Islet of Langerhans (tissue), 1 donor: ENCODE measurements at regions not wholly inside any gene's neighbourhood (a gene's known extent, or its start where the extent isn't known, plus 50 kb on each side); places are given as distances from the start of the nearest gene placed in this dataset.
"Not testable (repeated sequence)": the region's sequence is repeated elsewhere in the genome, so short reads cannot be mapped to it uniquely, and the experiment has no call there.

ENCODE experiments used
- FAIRE-seq: peaks from one replicate; lab custom pipeline; 2011; peaks lifted over from hg19 to GRCh38; lab: Jason Lieb, UNC

GRCh38 chr3:186453531-186453930, 90.6 kb downstream of the CRYGS start:
- FAIRE-seq, result no peak

DNA sequence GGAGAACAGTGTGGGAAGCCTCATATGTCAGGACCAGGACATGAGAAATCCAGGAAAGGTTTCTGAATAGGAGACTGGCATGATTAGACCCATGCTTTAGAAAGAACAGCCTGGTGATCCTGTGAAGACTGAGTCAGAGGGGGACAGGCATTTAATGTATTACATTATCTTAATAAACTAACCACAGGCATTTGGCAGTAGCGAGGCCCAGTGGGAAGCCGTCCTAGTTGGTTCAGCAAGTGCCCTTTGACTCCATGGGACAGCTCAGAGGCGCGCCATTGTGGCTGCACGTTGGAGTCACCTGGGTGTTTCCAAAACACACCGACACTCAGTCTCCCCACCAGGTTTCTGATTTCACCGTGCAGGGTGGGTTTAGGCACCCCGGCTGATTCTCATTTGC, 90.5 kb upstream of the DGKG start:
- no peak for FAIRE-seq

DNA sequence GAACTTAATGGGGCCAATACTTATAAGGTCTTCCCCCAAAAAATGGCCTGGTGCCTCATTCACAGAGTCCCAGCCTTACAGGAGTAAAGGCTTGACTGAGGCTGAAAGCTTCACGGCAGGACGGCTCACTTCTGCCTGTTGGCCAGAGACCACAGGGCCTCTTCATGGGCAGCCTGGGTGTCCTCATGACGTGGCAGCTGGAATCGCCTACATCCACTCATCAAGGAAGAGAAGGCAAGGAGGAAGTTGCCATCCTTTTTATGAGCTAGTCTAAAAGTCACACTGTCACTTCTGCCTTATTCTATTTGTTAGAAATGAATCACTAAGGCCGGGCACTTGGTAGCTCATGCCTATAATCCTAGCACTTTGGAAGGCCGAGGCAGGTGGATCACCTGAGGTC, 89.3 kb upstream of the DGKG start:
- no peak for FAIRE-seq

- no peak for FAIRE-seq
Measured at GRCh38 chr3:186444974-186445373, 82.9 kb upstream of the DGKG start.

DNA sequence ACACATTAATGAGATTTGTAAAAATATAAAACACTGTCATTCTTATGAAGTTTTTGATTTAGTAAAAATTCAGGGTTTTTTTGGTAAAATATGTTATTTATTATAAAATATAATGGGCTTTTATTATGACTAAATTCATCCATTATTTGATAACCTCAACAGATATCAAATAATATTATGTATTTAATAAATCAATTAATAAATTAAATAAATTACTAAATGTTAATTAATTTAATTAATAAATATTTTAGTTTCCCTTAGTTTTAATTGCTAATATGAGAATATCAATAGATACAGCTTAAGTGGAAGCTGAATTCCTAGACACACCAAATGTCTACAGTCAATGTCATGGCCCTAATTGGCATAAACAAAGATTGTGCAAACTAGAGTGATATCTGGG, 82.3 kb upstream of the DGKG start:
- FAIRE-seq, result peak; percentile 81

- not testable (repeated sequence) for FAIRE-seq
Measured at GRCh38 chr3:186442979-186443378, 80.9 kb upstream of the DGKG start.

DNA sequence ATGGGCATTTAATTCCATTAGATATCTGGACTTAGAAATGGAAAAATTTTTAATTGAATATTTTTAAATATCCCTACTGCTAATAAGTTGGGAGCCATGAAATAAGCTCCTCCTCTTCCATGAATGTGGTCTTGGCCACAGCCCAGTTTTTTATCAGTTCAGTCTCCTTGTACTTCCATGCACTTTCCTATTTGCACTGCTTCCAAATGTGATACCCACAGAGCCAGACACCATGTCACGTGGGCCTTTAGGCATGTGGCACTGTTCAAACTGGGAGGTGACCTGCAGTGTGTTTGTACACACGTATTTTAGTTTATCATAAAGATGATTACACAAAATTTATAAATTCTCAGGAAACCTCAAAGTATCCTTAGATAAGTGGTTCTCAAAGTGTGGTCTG, 80.1 kb upstream of the DGKG start:
- no peak for FAIRE-seq

GRCh38 chr3:186440891-186441290, 78.9 kb upstream of the DGKG start:
- no peak for FAIRE-seq

GRCh38 chr3:186439725-186440124, 77.7 kb upstream of the DGKG start:
- FAIRE-seq, result no peak

- FAIRE-seq, result not testable (repeated sequence)
Measured at GRCh38 chr3:186435332-186435731, 73.3 kb upstream of the DGKG start.

GRCh38 chr3:186432944-186433732, 71.1 kb upstream of the DGKG start:
- FAIRE-seq, result no peak

DNA sequence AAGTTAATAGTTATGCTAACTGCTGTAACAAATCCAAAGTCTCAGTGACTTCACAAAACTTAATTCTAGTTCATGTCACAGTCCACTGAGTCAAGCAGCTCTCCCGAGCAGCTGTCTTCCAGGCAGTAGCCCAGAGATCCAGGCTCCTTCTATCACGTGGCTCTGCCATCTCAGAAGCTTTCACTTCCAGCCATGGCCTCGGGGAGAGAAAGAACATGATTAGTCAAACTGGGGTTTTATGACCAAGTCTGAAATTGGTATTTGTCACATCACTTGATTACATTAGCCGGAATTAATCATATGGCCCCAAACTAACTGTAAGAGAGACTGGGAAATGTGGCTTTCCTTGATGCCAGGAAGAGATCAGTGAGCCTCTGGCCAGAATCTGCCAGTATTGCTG, 70.2 kb upstream of the DGKG start:
- no peak for FAIRE-seq

GRCh38 chr3:186427627-186428281, 65.7 kb upstream of the DGKG start:
- FAIRE-seq, result no peak

GRCh38 chr3:186425788-186426730, 64.0 kb upstream of the DGKG start:
- FAIRE-seq, result no peak

- no peak for FAIRE-seq
Measured at GRCh38 chr3:186421946-186422345, 59.9 kb upstream of the DGKG start.

- no peak for FAIRE-seq
Measured at GRCh38 chr3:186418671-186419145, 56.7 kb upstream of the DGKG start.

- FAIRE-seq, result no peak
Measured at GRCh38 chr3:186417791-186418190, 55.8 kb upstream of the DGKG start.

DNA sequence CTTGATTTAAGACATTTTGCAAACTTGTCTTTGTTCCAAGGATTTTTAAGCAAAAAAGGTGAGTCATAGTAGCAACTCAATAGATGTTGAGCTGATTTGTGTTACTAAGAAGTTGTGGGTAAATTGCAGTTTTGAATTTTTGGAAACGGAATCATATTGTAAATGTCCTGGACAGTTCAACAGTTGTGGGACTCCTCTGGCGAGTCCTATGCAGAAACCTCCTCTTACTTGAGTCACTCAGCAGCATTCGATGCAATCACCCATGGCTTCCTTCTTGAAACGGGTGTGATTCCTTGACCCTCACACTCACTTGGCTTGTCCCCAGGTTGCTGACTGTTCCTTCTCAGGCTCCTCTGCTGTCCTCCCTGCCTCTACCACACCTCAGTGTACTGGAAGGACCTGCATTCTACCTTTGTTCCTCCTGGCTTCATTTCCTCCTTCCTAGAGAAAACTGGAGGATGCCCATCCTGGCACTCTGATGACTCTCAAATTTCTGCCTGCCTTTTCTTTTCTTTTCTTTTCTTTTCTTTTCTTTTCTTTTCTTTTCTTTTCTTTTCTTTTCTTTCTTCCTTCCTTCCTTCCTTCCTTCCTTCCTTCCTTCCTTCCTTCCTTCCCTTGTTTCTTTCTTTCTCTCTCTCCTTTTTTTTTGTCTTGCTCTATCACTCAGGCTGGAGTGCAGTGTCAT, 52.8 kb upstream of the DGKG start:
- no peak for FAIRE-seq

DNA sequence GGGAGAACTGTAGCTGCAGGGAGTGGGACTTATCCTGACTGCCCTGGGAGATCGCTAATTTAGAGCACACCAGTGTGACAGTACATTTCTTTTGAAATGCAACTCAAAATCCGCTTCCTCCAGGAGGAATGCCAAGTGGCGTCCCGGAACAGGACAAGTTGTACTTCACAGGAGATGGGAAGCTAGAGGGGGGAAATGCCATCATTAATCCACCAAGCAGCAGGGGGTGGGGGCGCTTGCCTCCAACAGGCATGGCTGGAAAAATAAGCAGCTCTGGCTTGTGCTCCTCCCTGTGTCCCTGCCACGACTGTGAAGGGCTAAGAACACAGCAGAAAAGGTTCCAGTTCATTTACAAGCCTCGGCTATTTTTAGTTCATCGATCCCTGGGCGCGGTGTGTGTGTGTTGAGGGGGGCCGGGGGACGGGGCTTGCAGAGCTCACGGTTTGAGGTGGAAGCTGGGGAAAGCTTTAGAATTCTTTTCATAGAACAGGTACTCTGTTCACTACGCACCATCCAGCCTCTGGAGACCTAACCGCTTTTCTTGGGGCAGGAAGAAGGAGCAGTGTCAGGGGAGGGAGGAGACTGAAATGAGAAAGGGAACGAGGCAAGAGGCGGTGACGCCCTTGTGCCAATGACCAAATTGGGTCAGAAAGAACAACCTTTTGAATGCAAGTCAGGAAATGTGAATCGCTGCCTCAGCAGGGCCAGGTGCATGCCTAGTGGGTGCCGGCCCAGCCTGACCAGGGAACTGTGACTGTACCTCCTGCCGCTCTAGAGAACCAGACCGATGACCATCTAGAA, 51.8 kb upstream of the DGKG start:
- FAIRE-seq, result peak; percentile 49

- FAIRE-seq, result no peak
Measured at GRCh38 chr3:186411994-186412393, 50.0 kb upstream of the DGKG start.
